GM19463 (cell line): ENCODE measurements at regions not wholly inside any gene's neighbourhood (a gene's known extent, or its start where the extent isn't known, plus 50 kb on each side); places are given as distances from the start of the nearest gene placed in this dataset.

Experiments
- ATAC-seq: cut with Tn5 transposase; IDR thresholded peaks from one replicate; pipeline ENCODE4 v1.9.1; 2021; ENCODE audit warnings: mild to moderate bottlenecking, moderate library complexity; ENCODE audit not compliant: unreplicated experiment

DNA sequence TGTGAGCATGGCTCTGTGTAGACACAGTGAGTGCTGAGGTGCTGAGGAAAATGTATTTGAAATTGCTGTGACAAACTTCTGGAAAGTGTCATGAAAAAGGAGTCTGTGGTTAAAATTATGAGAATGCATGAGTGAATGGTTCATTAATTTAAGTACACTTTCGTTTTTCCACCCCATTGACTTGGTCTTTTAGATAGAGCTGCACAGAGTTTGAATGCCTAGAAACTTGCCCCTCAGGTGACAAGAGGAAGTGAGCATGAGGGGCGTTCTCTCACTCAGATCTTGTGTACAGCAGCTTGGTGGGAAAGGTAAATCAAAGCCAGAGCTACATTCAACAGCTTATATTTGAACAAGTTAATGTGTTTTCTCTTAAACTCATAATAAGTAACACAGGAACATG, 296.8 kb downstream of the WDR72 start:
- ATAC-seq, result peak; percentile 76

DNA sequence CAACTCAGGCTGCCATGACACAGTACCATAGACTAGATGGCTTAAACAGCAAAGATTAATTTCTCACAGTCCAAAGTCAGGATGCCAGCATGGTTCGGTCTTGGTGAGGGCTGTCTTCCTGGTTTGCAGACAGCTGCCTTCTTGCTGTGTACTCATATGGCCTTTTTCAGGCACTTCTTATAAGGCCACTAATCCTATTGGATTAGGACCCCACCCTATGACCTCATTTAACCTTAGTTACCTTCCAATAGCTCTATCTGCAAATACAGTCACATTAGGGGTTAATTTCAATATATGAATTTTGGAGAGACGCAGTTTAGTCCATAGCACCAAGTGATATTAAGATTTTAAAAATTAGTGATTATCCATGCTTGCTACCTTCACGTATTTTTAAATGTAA, 297.8 kb downstream of the WDR72 start:
- no peak for ATAC-seq

DNA sequence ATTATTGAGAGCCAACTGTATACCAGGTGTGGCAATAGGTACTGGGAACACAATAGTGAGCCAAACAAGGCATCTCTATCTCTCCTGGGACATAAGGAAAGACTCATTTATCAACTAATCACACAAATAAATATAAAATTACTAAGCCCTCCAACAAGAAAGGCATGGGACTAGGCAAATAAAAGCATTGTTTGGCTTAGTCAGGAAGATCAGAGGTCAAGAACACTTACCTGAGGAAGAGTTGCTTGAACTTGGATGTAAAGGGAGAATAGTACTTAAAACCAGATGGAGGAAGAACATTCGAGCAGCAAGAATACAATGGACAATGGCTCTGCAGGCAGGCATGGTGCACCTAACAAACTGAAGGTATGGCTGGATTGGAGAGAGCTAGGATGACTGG, 300.7 kb downstream of the WDR72 start:
- ATAC-seq, result no peak

DNA sequence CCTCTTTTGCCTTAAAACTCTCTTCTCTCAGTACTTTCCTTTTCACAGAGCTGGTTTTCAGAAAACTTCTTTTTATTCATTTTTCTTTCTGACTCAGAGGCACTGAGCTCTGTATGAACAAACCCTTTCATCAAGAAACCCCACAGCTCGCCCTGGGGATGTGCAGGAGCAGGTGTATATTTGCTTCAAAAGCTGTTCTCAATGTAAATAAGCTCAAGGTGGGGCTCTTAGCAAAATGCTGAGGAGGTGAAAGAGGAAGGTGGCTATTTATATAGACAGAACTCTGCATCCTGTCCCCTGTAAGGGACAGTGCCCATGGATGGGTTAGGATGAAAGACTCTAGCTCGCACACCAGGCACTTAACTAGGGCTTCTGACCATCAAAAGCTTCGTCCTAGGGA, 302.0 kb downstream of the WDR72 start:
- no peak for ATAC-seq

DNA sequence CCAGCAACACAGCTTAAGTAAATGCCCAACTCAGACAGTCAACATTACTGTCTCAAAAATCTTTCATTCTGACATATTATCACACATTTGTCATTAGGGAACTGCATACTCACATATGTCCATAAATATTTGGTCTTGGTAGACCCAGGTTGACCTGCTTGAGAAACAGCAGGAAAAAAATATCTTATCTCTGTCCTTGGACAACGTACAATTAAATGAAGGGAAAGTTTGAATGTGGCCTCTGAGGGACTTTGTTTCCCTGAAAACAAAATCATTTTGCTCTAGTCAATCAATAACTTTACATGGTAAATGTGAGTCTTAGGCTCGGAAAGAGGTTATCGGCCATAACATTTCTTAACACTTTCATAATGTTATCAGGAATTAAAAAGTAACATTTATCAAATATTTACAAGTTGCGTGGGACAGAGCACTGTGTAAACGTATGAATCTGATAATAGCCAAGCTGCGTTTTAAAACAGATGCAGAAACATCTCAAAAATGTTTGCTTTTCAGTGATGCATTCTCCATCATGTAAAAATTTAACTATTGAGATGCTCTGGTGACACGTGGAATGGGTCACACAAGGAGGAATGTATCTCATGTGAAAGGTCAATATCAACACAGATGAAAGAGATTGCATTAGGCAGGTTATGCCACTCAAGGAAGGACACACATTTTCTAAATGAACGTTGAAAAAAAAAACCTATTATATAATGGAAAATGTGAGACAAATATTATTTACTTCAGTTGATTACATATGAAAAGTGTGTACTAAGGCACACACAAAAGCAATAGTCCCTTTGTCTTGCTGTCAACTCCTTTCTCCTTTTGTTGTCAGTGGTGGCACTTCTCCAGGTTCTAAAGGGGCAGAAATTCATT, 304.4 kb downstream of the WDR72 start:
- ATAC-seq, result no peak

DNA sequence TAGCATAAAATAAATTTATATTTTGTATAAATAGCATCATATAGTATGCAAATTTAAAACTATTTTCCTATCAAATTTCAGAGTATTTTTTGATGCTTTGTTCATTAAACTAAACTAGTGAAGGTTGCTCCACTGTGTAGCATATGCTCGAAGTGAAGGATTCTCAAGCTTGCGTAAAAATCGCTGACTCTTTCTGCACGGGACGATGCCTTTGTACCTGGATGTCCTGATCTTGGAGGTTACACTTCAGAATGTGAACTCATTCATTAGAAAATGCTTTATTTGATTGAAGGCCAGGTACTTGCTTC, 305.0 kb downstream of the WDR72 start:
- no peak for ATAC-seq

DNA sequence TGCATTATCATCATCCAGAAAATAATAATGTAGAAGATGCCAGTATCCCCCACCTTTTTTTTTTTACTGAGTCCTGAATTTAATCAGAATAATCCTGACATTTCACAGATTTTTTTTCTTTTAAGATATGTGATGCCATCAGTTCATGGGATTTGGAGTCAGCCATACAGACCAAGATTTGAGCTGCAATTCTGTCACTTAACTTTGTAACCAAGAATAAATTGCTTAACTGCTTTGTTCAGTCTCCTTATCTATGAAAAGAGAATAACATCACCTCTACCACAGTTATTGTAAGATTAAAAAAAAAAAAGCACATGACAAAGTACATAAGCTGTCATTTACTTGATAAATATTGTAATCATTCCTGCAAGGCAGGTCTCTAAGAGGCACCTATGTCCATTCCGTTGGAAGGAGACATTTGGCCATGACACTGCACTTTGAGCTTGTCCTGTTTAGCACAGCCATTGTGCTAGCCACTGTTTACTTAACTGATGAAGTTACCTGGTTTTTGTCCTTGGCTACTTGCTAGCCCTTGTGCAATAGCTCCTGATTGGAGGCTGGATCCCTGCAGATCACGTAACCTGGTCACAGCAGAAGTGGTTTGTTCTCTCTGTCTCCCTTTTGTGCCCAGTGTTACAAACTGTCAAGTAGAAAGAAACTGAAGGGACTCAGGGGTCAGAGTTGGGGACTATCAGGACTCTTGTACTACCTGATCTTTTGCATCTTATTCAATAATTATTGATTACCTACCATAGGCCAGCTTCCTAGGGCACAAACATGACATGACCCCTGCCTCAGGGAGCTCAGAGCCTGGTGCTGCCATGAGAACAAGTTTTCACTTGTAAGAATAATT, 306.0 kb downstream of the WDR72 start:
- no peak for ATAC-seq

DNA sequence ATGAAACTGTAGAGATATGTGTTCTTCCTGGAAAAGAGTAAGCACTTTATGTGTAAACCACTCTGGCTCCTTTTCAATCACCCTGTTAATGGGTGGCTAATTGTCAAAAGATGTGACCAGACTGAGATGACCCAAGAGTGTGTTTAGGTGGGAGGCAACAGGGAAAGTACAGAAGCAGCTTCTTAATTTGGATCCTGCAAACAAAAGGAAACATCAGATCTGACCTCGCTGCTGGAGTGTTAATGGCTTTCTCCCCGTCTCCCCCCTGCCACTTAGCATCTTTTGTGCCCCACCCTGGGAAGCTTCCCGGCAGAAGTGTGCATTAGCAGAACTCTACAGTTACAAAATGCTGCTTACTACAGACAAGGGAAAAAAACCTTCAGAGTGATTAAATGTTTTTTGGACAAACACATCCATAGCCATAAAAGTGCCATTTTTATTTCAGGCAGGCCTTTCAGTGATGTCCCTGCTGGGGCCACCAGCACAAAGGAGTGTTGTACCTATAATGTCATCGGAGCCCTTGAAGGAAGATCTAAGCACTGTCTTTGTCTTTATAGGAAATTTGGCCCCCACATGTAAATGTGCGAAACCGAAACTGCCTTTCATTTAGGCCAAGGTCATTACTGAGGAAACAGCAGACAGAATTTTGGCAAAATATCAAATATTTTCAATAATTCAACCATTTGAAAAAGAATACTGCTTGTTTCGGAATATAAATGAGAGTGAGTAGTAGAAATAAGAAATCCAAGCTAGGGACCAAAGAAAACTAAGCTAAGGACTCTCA, 311.0 kb downstream of the WDR72 start:
- peak; percentile 68 for ATAC-seq

DNA sequence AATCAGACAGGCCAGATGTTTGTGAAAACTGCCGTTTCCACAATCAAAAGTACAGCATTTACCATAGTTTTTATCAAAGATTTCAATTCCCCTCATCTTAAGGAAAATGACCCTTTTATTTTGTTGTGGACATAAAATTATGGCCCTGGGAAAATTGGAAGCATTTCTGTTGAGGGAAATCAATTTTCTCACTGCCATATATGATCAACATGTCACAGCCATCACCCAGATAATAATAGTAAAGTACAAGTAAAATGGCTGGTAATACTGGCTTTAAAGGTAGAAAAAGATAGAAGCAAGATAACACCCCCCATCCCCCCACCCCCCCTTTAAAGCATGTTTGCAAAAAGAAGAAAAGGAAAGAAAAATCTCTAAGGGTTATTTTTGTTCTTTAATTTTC, 311.7 kb downstream of the WDR72 start:
- no peak for ATAC-seq

DNA sequence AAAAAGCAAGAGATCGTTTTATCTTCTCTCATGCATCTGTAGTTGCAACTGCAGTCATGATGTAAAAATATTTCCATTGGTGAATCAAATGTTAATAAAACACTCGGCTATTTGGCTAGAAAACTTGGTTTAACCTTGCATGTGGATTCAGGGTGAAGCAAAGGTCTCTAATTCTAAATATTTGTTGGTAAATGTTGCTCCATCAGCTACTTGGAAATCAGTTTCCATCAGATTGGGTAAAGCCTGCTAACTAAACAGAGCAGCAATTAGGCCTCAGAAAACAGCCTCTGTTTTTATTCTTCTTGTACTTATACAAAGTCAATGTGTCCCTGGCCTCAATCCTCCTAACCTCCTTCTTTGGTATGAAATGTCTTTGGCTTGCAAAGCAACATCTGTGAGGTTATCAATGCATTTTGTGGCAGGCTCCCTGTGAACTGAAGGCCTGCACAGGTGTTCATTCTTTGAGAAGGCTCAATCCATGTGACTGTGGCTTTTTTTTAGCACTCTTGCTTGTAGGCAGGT, 312.3 kb downstream of the WDR72 start:
- no peak for ATAC-seq

DNA sequence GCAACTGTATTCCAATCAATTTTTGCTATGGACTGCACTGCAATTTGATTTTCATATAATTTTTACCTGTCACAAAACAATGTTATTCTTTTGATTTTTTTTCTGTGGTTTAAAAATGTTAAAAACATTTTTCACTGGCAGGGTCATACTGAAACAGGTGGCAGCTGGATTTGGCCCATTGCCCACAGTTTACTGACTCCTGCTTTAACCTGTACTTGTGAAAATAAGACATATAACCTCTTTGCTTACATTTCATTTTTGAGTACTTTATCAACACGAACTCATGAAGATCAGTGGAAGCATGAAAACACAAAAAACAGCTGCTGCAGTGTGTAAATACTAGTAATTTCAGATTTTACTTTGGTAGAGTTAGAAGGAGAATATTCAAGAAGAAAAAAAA, 313.1 kb downstream of the WDR72 start:
- no peak for ATAC-seq

DNA sequence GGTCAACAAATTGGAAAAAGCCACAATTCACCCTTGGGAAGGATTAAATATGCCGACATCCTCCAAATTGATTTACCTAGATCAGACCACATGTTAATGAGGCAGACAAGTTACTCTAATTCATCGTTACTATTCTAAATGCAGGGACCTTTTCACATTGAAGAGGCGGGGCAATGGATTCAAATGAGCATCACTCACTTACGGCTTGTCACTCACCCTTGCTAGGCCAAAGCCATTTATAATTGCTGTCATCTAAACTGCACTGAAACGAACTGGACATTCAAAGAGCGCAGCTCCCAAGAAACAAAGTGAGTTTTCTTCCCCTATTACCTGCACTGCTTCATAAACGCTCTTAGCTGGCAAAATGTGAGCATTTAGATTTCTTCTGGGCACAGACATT, 313.9 kb downstream of the WDR72 start:
- no peak for ATAC-seq

DNA sequence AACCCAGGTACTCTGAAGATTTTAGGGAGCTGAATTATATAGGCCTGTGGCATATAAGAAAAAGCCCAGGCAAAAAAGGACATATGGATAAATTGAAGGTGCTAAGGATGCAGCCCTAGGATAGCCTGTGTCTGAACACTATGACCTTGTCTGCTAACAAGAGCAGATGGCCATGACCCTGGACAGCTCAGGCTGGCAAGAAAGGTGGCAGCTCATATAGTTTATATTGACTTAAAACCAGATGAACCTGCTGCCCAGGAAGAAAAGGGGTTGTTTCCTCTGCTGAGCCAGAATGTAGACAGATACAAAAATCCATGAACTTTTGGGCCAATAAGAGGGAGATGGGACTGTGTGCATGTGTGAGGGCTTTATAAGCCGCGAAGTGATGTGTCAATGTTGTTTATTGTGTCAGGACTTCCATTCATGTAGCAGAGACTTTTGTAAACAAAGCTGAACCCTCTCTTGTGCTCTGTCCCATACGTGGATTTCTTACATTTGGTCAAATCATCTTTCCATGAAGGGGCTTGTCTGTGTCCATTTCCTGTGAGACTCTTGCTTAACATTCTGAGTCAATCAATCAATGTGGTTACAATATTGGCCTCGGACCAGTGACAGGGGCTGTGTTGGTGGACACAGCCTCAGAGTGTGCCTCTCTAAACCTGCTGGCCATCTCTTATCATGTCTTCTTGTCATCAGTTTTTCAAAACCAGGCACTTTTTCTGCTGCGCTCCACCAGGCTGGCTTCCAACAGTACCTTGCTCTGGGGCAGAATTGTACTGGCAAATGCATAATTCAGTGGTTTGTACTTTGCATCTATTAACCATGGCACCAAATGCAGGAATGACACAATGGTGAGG, 321.2 kb downstream of the WDR72 start:
- no peak for ATAC-seq

DNA sequence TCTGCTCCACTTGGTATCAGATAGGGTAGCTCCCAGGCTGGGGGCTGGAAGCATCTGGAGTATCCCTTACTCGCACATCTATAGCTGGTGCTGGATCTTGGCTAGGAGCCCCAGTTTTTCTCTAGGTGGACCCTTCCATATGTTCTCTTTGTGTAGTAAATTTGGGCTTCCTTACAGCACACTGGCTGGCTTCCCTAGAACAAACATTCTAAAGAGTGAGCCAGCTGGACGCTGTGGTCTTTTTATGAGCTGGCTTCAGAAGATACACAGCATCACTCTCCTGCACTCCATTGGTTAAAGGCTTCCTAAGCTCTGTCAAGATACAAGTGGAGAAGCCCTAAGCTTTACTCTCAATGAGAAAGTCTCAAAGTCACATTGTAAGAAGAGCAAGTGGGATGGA, 322.1 kb downstream of the WDR72 start:
- ATAC-seq, result no peak

DNA sequence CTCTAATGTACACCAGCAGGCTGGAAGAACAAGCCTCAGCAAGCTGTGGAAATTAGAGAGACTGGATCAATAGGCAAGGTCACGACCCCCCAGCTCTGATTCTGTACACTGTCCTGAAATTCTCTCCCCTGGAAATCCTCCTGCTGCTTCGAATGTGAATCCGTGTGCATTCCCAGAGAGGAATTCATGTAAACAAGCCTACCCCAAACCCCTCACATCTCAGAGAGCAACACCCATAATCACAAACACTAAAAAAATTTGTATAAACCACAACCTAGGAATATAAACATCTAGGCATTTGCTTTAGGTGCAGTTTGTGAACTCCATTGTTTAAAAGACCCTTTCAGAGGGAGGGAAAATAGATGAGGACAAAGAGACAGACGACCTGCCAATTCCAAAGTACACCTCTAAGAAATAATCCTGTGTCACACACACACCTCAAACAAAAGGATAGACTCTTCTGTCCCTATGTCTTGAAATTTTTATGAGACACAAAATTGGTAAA, 325.2 kb downstream of the WDR72 start:
- no peak for ATAC-seq

DNA sequence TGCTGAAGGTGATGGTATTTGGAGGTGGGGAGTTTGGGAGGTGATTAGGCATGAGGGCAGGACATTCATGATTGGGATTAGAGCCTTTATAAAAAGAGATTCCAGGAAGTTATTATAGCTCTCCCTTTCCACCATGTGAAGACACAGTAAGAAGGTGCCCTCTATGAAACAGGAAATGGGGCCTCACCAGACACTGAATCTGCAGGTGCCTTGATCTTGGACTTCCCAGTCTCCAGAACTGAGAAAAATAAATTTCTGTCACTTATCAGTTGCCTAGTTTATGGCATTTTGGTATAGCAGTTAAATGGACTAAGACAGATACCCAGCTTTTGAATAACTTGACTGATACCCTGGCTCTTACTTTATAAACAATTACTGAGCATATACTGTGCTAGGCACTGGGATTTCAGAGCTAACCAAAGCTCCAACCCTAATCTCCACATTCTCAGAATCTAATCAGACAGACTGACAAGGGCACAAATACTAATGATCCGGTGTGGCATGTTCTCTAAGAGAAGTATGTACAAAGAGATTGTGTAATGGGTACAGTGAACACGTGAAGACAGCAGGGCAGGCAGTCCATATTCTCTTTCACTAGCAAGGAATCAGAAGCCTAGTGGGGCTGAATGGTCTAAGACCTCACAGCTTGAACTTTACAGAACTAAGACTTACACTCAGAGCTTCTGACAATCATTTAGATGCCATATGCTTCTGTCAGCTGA, 343.1 kb downstream of the WDR72 start:
- ATAC-seq, result no peak

DNA sequence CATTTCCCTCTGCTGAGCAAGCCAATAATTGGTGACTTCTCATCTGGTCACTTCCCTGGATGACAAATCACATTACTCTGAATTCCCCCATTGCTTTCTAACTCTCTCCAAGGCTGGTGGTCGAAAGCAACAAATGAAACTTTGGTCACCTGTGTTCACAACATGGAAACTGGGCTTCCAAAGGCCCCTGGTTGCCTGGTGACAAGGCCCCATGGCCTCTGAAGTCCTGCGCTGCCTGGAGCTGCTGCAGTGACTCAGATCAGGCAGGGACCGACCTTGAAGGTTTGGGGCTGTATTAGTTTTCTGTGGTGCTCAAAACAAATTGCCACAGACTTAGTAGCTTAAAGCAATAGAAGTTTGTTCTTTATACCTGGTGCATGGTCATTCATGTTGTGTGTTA, 345.3 kb downstream of the WDR72 start:
- no peak for ATAC-seq

DNA sequence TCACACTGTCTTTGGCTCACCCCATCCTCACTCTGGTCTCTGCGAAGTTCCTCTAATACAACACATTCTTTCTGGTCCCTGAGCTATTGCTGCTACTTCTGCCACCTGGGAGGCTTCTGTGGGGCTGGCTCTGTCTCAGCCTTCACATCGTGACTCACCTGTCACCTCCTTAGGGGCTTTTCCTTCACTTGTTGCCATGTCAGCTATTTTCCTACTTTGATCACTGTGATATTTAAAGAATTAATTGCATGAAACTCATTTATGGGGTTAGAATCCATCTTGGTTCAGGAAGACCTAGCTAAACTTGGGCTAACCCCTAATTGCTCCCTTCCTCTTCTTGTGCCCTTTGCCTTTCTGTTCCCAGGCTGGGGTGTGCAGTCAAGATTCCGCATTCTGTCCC, 346.9 kb downstream of the WDR72 start:
- ATAC-seq, result no peak

DNA sequence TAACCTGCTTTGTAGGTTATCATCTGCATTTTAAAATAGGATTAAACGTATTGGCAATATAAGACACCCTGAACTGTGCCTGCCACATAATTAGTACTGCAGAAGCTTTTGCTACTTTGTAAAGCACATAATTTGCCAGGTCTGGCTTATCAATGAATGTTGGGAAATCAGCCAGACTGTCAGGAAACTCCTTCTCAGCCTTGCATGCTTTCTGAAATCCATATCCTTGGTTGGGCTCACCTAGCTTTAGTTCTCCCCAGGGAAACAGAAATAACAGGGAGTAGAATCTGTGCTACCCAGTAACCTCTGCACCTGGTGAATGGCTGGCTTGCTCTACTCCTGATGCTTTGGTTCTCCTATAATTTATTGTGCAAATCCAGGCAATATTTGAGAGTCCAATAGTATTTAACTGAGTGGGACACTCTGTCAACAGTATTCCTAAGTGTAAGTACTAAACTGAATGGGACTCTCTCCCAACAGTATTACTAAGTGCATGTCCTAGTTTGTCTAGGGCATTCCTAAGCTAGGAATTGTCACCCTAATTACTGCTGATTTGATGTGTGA, 354.5 kb downstream of the WDR72 start:
- ATAC-seq, result no peak
